HepG2 (cell line): ENCODE measurements at regions not wholly inside any gene's neighbourhood (a gene's known extent, or its start where the extent isn't known, plus 50 kb on each side); places are given as distances from the start of the nearest gene placed in this dataset.

Experiments used
- ATAC-seq: fragments of 200-7000 bp; cut with Tn5 transposase; 3 replicates; pipeline ENCODE4 v1.9.1; 2020; ENCODE audit warnings: mild to moderate bottlenecking, moderate library complexity
- BruUV-seq: library from RNA; stranded (reverse); fragments of 400-500 nt; replicated peaks from 2 replicates; lab custom pipeline; 2021; lab: Mats Ljungman, UMichigan
- CTCF ChIA-PET: fragments of 300-600 bp; formaldehyde crosslinking; extraction: SDS; loops from one replicate; lab custom pipeline; 2021; ENCODE audit warnings: low total read pairs, inconsistent platforms, low intra/inter-chr PET ratio; lab: Yijun Ruan, JAX
- POLR2A ChIA-PET: fragments of 350-600 bp; sonication (Branson Sonifier 250); formaldehyde crosslinking; loops from one replicate; lab custom pipeline; 2020; ENCODE audit warnings: antibody characterized with exemption, inconsistent platforms; lab: Yijun Ruan, JAX
- DNase-seq: peaks from one replicate; pipeline ENCODE4 v3.0.0-alpha.2; 2015; ENCODE audit warnings: low spot score
- FAIRE-seq: peaks from 3 replicates; lab custom pipeline; 2011; peaks lifted over from hg19 to GRCh38; lab: Jason Lieb, UNC
- H2AFZ ChIP-seq: one replicate; pipeline ENCODE4 v1.6.1; 2011; ENCODE audit warnings: low read length, inconsistent platforms
- H3K27ac ChIP-seq: fragments of 300-600 bp; 3 replicates; pipeline ENCODE4 v1.8.0; 2011; ENCODE audit warnings: mixed run types, mild to moderate bottlenecking, mixed read lengths, low read length, inconsistent platforms; ENCODE audit not compliant: insufficient read depth; ENCODE audit errors: extremely low read length
- H3K27me3 ChIP-seq, 2 experiments: fragments of 200-600 bp in 1 of 2; 2 replicates in 1 of 2; 3 replicates in 1 of 2; pipeline versions ENCODE4 v1.6.0 to v1.8.0; 2011; ENCODE audit warnings: low read length in 2 of 2, mild to moderate bottlenecking in 2 of 2, moderate library complexity in 2 of 2, inconsistent platforms in 1 of 2; ENCODE audit not compliant: insufficient read depth in 2 of 2, control insufficient read depth in 1 of 2
- H3K36me3 ChIP-seq, 2 experiments: fragments of 200-600 bp in 1 of 2; replicated peaks in 1 of 2; 2 replicates in 1 of 2; 3 replicates in 1 of 2; pipeline versions ENCODE4 v1.5.1 to v1.8.0; 2011; ENCODE audit warnings: low read length in 2 of 2, inconsistent platforms in 1 of 2; ENCODE audit not compliant: insufficient read depth in 2 of 2, control insufficient read depth in 1 of 2
- H3K4me1 ChIP-seq: 2 replicates; pipeline ENCODE4 v1.5.1; 2012; ENCODE audit warnings: low read length, inconsistent platforms; ENCODE audit not compliant: insufficient read depth
- H3K4me2 ChIP-seq: 2 replicates; pipeline ENCODE4 v1.6.0; 2011; ENCODE audit warnings: low read depth, low read length, inconsistent platforms
- H3K4me3 ChIP-seq, 3 experiments: fragments of 200-600 bp in 1 of 3; sonication (generic), shearing (Covaris generic) in 1 of 3; replicated peaks in 1 of 3; 2 replicates each; pipeline ENCODE4 v1.5.1; 2011 to 2016; ENCODE audit warnings: low read length in 3 of 3, inconsistent platforms in 2 of 3, low read depth in 2 of 3, mild to moderate bottlenecking in 2 of 3, control low read depth in 1 of 3, mixed read lengths in 1 of 3; ENCODE audit not compliant: insufficient read depth in 1 of 3
- H3K79me2 ChIP-seq: one replicate; pipeline ENCODE4 v1.6.1; 2011; ENCODE audit warnings: low read length, inconsistent platforms; ENCODE audit not compliant: insufficient read depth
- H3K9ac ChIP-seq: 2 replicates; pipeline ENCODE4 v1.6.0; 2011; ENCODE audit warnings: mild to moderate bottlenecking, low read depth, low read length, inconsistent platforms; ENCODE audit not compliant: insufficient read depth
- H3K9me3 ChIP-seq: 2 replicates; pipeline ENCODE4 v1.5.1; 2012; ENCODE audit warnings: mild to moderate bottlenecking, low read length
- H4K20me1 ChIP-seq: 2 replicates; pipeline ENCODE4 v1.6.0; 2011; ENCODE audit warnings: inconsistent platforms, mild to moderate bottlenecking, low read length, moderate library complexity; ENCODE audit not compliant: insufficient read depth
- PCBP1 ChIP-seq: fragments of 200-400 bp; formaldehyde crosslinking; IDR thresholded peaks from 2 replicates; pipeline ENCODE4 v1.6.1; 2017; ENCODE audit warnings: mild to moderate bottlenecking, low read depth, low read length, borderline replicate concordance
- PCBP2 ChIP-seq: fragments of 200-400 bp; formaldehyde crosslinking; optimal IDR thresholded peaks from 2 replicates; pipeline ENCODE3; 2018; ENCODE audit warnings: low read length, low read depth; ENCODE audit not compliant: poor library complexity, severe bottlenecking
- ZNF232 ChIP-seq: sonication (generic); formaldehyde crosslinking; IDR thresholded peaks from 2 replicates; pipeline ENCODE4 v1.4.0; 2020; ENCODE audit warnings: missing genetic modification reagents, borderline replicate concordance
- ZSCAN29 ChIP-seq: sonication (generic); formaldehyde crosslinking; conservative IDR thresholded peaks from 2 replicates; pipeline ENCODE4 v1.4.0; 2020; ENCODE audit warnings: mild to moderate bottlenecking, missing genetic modification reagents
- WGBS: methylation state at CpG from one replicate; pipeline ENCODE4 v1.1.6; 2017; ENCODE audit warnings: low lambda C conversion rate; 5-methylcytosine and 5-hydroxymethylcytosine counted together
- in situ Hi-C: cut with HindIII; loops from 2 replicates; pipeline ENCODE4 v1.10.0; 2017; ENCODE audit warnings: low pct_unique_long_range_greater_than_20kb; ENCODE audit not compliant: extremely low pct_ligation_motif_present
- intact Hi-C: fragments of 100-400 bp; cut with micrococcal nuclease; formaldehyde crosslinking; loops from one replicate; pipeline ENCODE4 v1.10.0; 2022; ENCODE audit not compliant: unreplicated experiment
- TF ChIP-seq, protein P1 (sequence below): sonication (generic); formaldehyde crosslinking; IDR thresholded peaks from 2 replicates; pipeline ENCODE4 v1.4.0; 2020; ENCODE audit warnings: mild to moderate bottlenecking, missing genetic modification reagents
- TF ChIP-seq, protein P2 (sequence below): IDR thresholded peaks from 2 replicates; pipeline ENCODE4 v1.6.1; 2018; ENCODE audit warnings: missing genetic modification reagents
- TF ChIP-seq, protein P3 (sequence below): IDR thresholded peaks from 2 replicates; pipeline ENCODE4 v1.4.0; 2020; ENCODE audit warnings: mild to moderate bottlenecking, missing genetic modification reagents

DNA sequence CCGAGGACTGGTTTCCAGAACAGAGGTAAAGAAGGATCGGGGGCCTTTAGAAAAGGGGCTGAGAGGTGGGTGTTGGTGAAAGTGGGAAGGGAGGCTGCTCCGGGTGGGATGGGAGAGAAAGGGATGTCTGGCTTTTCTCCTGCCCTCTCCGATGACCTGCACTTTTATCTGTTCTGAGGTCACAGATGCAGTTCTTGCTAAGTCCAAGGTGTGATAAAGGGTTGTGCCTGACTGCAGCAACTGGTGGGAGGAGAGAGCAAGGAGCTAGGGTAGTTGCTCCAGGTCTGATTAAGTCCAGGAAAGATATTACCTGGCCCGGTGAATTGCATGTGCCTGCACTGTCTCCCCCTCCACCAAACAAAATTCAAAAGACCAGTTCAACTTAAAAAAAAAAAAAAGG lies 145.6 kb upstream of the SOX4 start:
- Histone ChIP-seq H4K20me1 (no peaks in the 10 kb centered on the region), H3K4me2 (no peak overlapping the region), H3K4me1 (peaks cover 35% of the 10 kb centered on the region), H3K79me2 (no peaks in the 10 kb centered on the region), H3K27me3 (no peaks in the 10 kb centered on the region), H3K9ac (no peak overlapping the region), H3K4me3 (no peak overlapping the region), H3K9me3 (no peaks in the 10 kb centered on the region), H3K27ac (no peak overlapping the region)
- ATAC-seq (no peak), DNase-seq (no peak)
- POLR2A ChIA-PET: no interaction called here
- in situ Hi-C loops: no loop called here
- BruUV-seq: no TSS peak
- intact Hi-C loops: no loop called here
- TF ChIP-seq, protein P1, sequence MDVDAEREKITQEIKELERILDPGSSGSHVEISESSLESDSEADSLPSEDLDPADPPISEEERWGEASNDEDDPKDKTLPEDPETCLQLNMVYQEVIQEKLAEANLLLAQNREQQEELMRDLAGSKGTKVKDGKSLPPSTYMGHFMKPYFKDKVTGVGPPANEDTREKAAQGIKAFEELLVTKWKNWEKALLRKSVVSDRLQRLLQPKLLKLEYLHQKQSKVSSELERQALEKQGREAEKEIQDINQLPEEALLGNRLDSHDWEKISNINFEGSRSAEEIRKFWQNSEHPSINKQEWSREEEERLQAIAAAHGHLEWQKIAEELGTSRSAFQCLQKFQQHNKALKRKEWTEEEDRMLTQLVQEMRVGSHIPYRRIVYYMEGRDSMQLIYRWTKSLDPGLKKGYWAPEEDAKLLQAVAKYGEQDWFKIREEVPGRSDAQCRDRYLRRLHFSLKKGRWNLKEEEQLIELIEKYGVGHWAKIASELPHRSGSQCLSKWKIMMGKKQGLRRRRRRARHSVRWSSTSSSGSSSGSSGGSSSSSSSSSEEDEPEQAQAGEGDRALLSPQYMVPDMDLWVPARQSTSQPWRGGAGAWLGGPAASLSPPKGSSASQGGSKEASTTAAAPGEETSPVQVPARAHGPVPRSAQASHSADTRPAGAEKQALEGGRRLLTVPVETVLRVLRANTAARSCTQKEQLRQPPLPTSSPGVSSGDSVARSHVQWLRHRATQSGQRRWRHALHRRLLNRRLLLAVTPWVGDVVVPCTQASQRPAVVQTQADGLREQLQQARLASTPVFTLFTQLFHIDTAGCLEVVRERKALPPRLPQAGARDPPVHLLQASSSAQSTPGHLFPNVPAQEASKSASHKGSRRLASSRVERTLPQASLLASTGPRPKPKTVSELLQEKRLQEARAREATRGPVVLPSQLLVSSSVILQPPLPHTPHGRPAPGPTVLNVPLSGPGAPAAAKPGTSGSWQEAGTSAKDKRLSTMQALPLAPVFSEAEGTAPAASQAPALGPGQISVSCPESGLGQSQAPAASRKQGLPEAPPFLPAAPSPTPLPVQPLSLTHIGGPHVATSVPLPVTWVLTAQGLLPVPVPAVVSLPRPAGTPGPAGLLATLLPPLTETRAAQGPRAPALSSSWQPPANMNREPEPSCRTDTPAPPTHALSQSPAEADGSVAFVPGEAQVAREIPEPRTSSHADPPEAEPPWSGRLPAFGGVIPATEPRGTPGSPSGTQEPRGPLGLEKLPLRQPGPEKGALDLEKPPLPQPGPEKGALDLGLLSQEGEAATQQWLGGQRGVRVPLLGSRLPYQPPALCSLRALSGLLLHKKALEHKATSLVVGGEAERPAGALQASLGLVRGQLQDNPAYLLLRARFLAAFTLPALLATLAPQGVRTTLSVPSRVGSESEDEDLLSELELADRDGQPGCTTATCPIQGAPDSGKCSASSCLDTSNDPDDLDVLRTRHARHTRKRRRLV (CRISPR knock-in tag): no peak
- TF ChIP-seq PCBP2: peak; percentile 11
- TF ChIP-seq, all 625 proteins: peak for 1
- Histone ChIP-seq H3K36me3 (no peaks in the 10 kb centered on the region), H2AFZ (no peak overlapping the region)
- WGBS: 69% methylated on average over 5 of the region's 5 CpGs
- CTCF ChIA-PET: no interaction called here
- FAIRE-seq: no peak

DNA sequence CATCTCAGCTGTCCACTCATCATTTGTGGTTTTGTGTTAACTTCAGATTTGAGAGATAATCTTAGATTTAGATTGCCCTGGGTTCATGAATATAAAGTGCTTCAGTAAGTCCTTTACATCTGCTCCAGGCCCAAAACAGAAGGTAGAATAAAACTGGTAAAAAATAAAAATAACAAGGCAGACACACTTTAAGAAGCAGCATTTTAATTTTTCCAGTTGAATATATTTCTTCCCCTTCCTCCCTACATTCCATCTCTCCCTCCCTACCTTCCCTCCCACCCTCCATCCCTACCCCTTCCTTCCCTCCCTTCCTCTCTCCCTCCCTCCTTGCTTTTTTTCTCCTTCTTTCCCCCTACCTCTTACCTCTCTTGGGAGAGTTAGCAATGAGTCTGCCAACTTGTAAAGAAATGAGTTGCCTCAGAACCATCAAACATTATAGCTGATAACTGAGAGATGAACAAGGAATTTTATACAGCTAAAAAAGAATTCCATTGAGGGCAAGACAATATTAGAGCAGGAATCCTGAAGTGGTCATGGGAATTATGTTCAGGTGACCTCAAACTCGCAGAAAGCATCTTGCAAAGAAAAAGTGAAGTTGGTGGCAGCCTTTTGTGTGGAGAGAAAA lies 145.0 kb upstream of the SOX4 start:
- no TSS peak for BruUV-seq
- Histone ChIP-seq H3K27me3 (no peaks in the 10 kb centered on the region), H4K20me1 (no peaks in the 10 kb centered on the region), H3K9me3 (no peaks in the 10 kb centered on the region), H2AFZ (no peak overlapping the region), H3K9ac (no peak overlapping the region), H3K27ac (no peak overlapping the region), H3K4me1 (peaks cover 41% of the 10 kb centered on the region), H3K79me2 (no peaks in the 10 kb centered on the region), H3K4me2 (no peak overlapping the region), H3K36me3 (no peaks in the 10 kb centered on the region), H3K4me3 (no peak overlapping the region)
- intact Hi-C loops (no loop called here), in situ Hi-C loops (no loop called here)
- WGBS: 79% methylated on average over 1 of the region's 1 CpG
- POLR2A ChIA-PET: no interaction called here
- ATAC-seq (no peak), DNase-seq (no peak), FAIRE-seq (no peak)
- CTCF ChIA-PET: no interaction called here
- TF ChIP-seq, protein P2, sequence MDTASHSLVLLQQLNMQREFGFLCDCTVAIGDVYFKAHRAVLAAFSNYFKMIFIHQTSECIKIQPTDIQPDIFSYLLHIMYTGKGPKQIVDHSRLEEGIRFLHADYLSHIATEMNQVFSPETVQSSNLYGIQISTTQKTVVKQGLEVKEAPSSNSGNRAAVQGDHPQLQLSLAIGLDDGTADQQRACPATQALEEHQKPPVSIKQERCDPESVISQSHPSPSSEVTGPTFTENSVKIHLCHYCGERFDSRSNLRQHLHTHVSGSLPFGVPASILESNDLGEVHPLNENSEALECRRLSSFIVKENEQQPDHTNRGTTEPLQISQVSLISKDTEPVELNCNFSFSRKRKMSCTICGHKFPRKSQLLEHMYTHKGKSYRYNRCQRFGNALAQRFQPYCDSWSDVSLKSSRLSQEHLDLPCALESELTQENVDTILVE (CRISPR knock-in tag): no peak
- TF ChIP-seq ZSCAN29: no peak
- peak; percentile 89; the same call in 1 of the 2 replicates for TF ChIP-seq PCBP1
- TF ChIP-seq ZNF232: no peak
- TF ChIP-seq, protein P3, sequence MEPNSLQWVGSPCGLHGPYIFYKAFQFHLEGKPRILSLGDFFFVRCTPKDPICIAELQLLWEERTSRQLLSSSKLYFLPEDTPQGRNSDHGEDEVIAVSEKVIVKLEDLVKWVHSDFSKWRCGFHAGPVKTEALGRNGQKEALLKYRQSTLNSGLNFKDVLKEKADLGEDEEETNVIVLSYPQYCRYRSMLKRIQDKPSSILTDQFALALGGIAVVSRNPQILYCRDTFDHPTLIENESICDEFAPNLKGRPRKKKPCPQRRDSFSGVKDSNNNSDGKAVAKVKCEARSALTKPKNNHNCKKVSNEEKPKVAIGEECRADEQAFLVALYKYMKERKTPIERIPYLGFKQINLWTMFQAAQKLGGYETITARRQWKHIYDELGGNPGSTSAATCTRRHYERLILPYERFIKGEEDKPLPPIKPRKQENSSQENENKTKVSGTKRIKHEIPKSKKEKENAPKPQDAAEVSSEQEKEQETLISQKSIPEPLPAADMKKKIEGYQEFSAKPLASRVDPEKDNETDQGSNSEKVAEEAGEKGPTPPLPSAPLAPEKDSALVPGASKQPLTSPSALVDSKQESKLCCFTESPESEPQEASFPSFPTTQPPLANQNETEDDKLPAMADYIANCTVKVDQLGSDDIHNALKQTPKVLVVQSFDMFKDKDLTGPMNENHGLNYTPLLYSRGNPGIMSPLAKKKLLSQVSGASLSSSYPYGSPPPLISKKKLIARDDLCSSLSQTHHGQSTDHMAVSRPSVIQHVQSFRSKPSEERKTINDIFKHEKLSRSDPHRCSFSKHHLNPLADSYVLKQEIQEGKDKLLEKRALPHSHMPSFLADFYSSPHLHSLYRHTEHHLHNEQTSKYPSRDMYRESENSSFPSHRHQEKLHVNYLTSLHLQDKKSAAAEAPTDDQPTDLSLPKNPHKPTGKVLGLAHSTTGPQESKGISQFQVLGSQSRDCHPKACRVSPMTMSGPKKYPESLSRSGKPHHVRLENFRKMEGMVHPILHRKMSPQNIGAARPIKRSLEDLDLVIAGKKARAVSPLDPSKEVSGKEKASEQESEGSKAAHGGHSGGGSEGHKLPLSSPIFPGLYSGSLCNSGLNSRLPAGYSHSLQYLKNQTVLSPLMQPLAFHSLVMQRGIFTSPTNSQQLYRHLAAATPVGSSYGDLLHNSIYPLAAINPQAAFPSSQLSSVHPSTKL (CRISPR knock-in tag): no peak
